ENCODE measurements at regions not wholly inside any gene's neighbourhood (a gene's known extent, or its start where the extent isn't known, plus 50 kb on each side); places are given as distances from the start of the nearest gene placed in this dataset.
"Not testable (repeated sequence)": the region's sequence is repeated elsewhere in the genome, so short reads cannot be mapped to it uniquely, and the experiment has no call there.

DNA sequence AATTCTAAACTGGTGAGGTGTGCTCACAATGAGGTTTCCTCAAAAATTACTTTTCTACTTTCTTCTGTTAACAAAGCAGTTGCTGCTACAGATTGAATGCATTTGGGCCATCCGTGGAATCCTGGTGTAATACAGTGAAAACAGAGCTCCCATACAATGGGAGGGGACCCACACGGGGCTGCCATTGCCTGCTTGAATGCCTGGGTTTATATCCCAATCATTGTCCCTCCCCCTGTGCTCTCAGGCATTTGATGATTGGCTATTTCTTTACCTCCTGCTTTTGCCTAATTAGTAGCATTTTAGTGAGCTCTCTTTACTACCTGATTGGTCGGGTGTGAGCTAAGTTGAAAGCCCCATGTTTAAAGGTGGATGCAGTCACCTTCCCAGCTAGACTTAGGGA, 52.9 kb upstream of the CSF1 start:
- not testable (repeated sequence) for H3K4me2 ChIP-seq (ENCODE audit: low read length); H4K5ac ChIP-seq (ENCODE audit: low read length); H2BK120ac ChIP-seq (ENCODE audit: low read depth, low read length); H4K8ac ChIP-seq (ENCODE audit: low read depth, low read length); H3K23ac ChIP-seq (ENCODE audit: low read length); H3K4me3 ChIP-seq (ENCODE audit: low read length); H2AK5ac ChIP-seq (ENCODE audit: low read length); H3K27me3 ChIP-seq (ENCODE audit: insufficient read depth, low read length, poor library complexity); H2BK15ac ChIP-seq (replicated peaks; ENCODE audit: low read depth); H3K4me1 ChIP-seq (ENCODE audit: control insufficient read depth, low read depth, low read length); H3K9ac ChIP-seq (ENCODE audit: low read length); H3K79me1 ChIP-seq (ENCODE audit: low read length); H2BK5ac ChIP-seq (ENCODE audit: low read length); H3K36me3 ChIP-seq (ENCODE audit: control insufficient read depth, insufficient read depth, low read length); H3K79me2 ChIP-seq (ENCODE audit: control insufficient read depth, insufficient read depth, low read length); H3K4ac ChIP-seq (ENCODE audit: low read depth, low read length); H3K56ac ChIP-seq (ENCODE audit: low read length)
- Histone ChIP-seq H3K18ac (ENCODE audit: low read length) (peak overlapping the region; percentile 87), H3K27ac (ENCODE audit: low read depth, low read length) (peak overlapping the region; percentile 51)
- WGBS (ENCODE audit: extremely low coverage, insufficient coverage, low lambda C conversion rate), result no CpG with 5 or more reads among the region's 3 CpGs
- DNase-seq, result peak; percentile 79

DNA sequence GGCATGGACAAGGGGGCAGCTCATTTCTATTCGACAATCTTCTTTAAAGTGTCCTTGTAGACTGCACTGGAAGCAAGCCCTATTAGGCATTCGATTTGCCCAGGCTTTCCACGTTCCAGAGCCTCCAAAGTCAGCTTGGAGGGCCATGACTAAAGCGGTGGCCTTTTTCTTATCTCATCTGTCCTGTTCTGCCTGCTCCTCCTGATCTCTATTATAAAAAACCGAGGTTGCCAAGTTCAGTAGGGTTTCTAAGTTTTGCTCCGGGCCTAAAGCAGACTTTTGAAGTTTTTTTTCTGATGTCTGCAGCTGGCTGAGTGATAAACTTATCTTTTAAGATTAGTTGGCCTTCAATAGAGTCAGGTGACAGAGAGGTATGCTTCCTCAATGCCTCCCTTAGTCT, 54.7 kb upstream of the CSF1 start:
- not testable (repeated sequence) for H3K56ac ChIP-seq (ENCODE audit: low read length); H3K79me1 ChIP-seq (ENCODE audit: low read length); H3K23ac ChIP-seq (ENCODE audit: low read length); H2BK5ac ChIP-seq (ENCODE audit: low read length); H2AK5ac ChIP-seq (ENCODE audit: low read length); H4K8ac ChIP-seq (ENCODE audit: low read depth, low read length); H3K27ac ChIP-seq (ENCODE audit: low read depth, low read length); H3K18ac ChIP-seq (ENCODE audit: low read length); H4K5ac ChIP-seq (ENCODE audit: low read length); H3K4me2 ChIP-seq (ENCODE audit: low read length); H3K4me3 ChIP-seq (ENCODE audit: low read length); H2BK15ac ChIP-seq (replicated peaks; ENCODE audit: low read depth); H3K4ac ChIP-seq (ENCODE audit: low read depth, low read length); H3K9ac ChIP-seq (ENCODE audit: low read length); H2BK120ac ChIP-seq (ENCODE audit: low read depth, low read length); H3K36me3 ChIP-seq (ENCODE audit: control insufficient read depth, insufficient read depth, low read length); H3K79me2 ChIP-seq (ENCODE audit: control insufficient read depth, insufficient read depth, low read length); H3K4me1 ChIP-seq (ENCODE audit: control insufficient read depth, low read depth, low read length); DNase-seq; H3K27me3 ChIP-seq (ENCODE audit: insufficient read depth, low read length, poor library complexity)
- no CpG with 5 or more reads among the region's 6 CpGs for WGBS (ENCODE audit: extremely low coverage, insufficient coverage, low lambda C conversion rate)

DNA sequence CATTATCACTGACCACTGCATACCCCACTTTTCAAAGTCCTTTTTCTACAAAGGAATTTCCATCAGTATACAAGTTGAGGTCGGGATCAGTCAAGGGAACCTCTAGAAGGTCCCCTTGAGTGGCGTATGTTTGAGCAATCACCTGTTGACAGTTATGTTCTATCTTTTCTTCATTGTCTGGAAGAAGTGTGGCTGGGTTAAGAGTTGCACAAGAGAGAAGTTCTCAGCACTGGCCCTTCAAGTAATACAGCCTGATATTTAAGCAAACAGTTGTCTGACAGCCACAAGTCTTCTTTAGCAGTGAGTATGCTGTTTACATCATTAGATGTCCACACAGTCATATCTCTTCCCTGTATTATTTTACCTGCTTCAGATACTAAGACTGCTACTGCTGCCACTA, 56.7 kb upstream of the CSF1 start:
- WGBS (ENCODE audit: extremely low coverage, insufficient coverage, low lambda C conversion rate), result no CpG with 5 or more reads among the region's 2 CpGs
- not testable (repeated sequence) for H3K56ac ChIP-seq (ENCODE audit: low read length); H2AK5ac ChIP-seq (ENCODE audit: low read length); H3K4me2 ChIP-seq (ENCODE audit: low read length); H2BK5ac ChIP-seq (ENCODE audit: low read length); H3K18ac ChIP-seq (ENCODE audit: low read length); H3K4ac ChIP-seq (ENCODE audit: low read depth, low read length); H3K23ac ChIP-seq (ENCODE audit: low read length); H3K27ac ChIP-seq (ENCODE audit: low read depth, low read length); H3K79me1 ChIP-seq (ENCODE audit: low read length); H2BK120ac ChIP-seq (ENCODE audit: low read depth, low read length); H3K79me2 ChIP-seq (ENCODE audit: control insufficient read depth, insufficient read depth, low read length); H3K4me3 ChIP-seq (ENCODE audit: low read length); H4K8ac ChIP-seq (ENCODE audit: low read depth, low read length); H3K9ac ChIP-seq (ENCODE audit: low read length); DNase-seq; H3K27me3 ChIP-seq (ENCODE audit: insufficient read depth, low read length, poor library complexity); H4K5ac ChIP-seq (ENCODE audit: low read length); H3K36me3 ChIP-seq (ENCODE audit: control insufficient read depth, insufficient read depth, low read length); H3K4me1 ChIP-seq (ENCODE audit: control insufficient read depth, low read depth, low read length); H2BK15ac ChIP-seq (replicated peaks; ENCODE audit: low read depth)

DNA sequence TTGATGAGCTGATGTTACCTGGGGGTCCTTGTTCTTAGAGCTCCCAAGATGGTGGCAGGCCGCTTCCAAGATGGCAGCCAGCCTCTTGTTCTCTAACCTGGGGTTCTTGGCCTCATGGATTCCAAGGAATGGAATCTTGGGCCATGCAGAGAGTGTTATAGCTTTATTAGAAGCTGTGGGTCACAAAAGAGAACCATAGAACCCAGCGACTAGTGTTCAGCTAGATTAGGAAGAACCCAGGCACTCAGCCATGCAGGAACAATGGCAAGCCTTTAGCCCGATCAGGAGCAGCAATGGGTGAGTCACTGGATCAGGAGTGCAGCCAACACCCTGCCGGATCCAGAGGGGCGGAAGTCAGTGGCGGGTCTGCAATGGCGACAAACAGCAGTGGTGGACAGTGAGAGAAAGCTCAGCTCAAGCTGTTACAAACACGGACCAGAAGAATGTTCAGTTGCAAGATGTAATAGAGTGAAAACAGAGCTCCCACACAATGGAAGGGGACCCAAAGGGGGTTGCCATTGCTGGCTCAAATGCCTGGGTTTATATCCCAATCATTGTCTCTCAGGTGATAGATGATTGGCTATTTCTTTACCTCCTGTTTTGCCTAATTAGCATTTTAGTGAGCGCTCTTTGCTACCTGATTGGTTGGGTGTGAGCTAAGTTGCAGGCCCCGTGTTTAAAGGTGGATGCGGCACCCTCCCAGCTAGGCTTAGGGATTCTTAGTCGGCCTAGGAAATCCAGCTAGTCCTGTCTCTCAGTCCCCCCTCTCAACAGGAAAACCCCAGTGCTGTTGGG, 58.2 kb upstream of the CSF1 start:
- not testable (repeated sequence) for H2BK15ac ChIP-seq (replicated peaks; ENCODE audit: low read depth); H3K27me3 ChIP-seq (ENCODE audit: insufficient read depth, low read length, poor library complexity); H3K27ac ChIP-seq (ENCODE audit: low read depth, low read length); H3K9ac ChIP-seq (ENCODE audit: low read length); H2AK5ac ChIP-seq (ENCODE audit: low read length); H4K5ac ChIP-seq (ENCODE audit: low read length); H3K4me2 ChIP-seq (ENCODE audit: low read length); H3K4me3 ChIP-seq (ENCODE audit: low read length); H3K18ac ChIP-seq (ENCODE audit: low read length); H3K23ac ChIP-seq (ENCODE audit: low read length); H3K4ac ChIP-seq (ENCODE audit: low read depth, low read length); H2BK5ac ChIP-seq (ENCODE audit: low read length); H3K4me1 ChIP-seq (ENCODE audit: control insufficient read depth, low read depth, low read length); H3K56ac ChIP-seq (ENCODE audit: low read length); H3K79me1 ChIP-seq (ENCODE audit: low read length); DNase-seq; H3K36me3 ChIP-seq (ENCODE audit: control insufficient read depth, insufficient read depth, low read length); H2BK120ac ChIP-seq (ENCODE audit: low read depth, low read length); H4K8ac ChIP-seq (ENCODE audit: low read depth, low read length); H3K79me2 ChIP-seq (ENCODE audit: control insufficient read depth, insufficient read depth, low read length)
- WGBS (ENCODE audit: extremely low coverage, insufficient coverage, low lambda C conversion rate), result no CpG with 5 or more reads among the region's 12 CpGs

DNA sequence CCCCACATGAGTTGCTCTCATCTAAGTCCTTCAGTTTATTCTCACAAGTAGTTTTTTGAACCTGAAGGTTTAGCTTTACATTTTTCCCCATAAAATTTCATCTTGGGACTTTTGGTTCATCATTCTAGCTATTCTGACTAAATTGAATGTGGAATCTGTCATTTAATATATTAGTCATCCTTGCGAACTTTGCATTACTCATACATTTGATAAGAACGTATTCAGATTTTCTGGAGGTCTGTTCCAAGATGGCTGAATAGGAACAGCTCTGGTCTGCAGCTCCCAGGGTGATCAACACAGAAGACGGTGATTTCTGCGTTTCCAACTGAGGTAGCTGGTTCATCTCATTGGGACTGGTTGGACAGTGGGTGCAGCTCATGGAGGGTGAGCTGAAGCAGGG, 59.8 kb upstream of the CSF1 start:
- no peaks in the 10 kb centered on the region for H3K27me3 ChIP-seq (ENCODE audit: insufficient read depth, low read length, poor library complexity)
- no peak overlapping the region for H4K5ac ChIP-seq (ENCODE audit: low read length)
- no peak overlapping the region for H3K9ac ChIP-seq (ENCODE audit: low read length)
- no peaks in the 10 kb centered on the region for H3K36me3 ChIP-seq (ENCODE audit: control insufficient read depth, insufficient read depth, low read length)
- H3K4ac ChIP-seq (ENCODE audit: low read depth, low read length), result no peak overlapping the region
- no peaks in the 10 kb centered on the region for H3K79me1 ChIP-seq (ENCODE audit: low read length)
- H3K23ac ChIP-seq (ENCODE audit: low read length), result no peak overlapping the region
- no peak overlapping the region for H2BK15ac ChIP-seq (replicated peaks; ENCODE audit: low read depth)
- H2AK5ac ChIP-seq (ENCODE audit: low read length), result no peak overlapping the region
- no peaks in the 10 kb centered on the region for H3K79me2 ChIP-seq (ENCODE audit: control insufficient read depth, insufficient read depth, low read length)
- no peak overlapping the region for H3K18ac ChIP-seq (ENCODE audit: low read length)
- H2BK120ac ChIP-seq (ENCODE audit: low read depth, low read length), result no peak overlapping the region
- DNase-seq, result no peak
- H2BK5ac ChIP-seq (ENCODE audit: low read length), result no peak overlapping the region
- no peak overlapping the region for H3K27ac ChIP-seq (ENCODE audit: low read depth, low read length)
- no peak overlapping the region for H3K4me2 ChIP-seq (ENCODE audit: low read length)
- no CpG with 5 or more reads among the region's 4 CpGs for WGBS (ENCODE audit: extremely low coverage, insufficient coverage, low lambda C conversion rate)
- H4K8ac ChIP-seq (ENCODE audit: low read depth, low read length), result no peak overlapping the region
- H3K4me1 ChIP-seq (ENCODE audit: control insufficient read depth, low read depth, low read length), result no peaks in the 10 kb centered on the region
- H3K56ac ChIP-seq (ENCODE audit: low read length), result no peak overlapping the region
- no peak overlapping the region for H3K4me3 ChIP-seq (ENCODE audit: low read length)

DNA sequence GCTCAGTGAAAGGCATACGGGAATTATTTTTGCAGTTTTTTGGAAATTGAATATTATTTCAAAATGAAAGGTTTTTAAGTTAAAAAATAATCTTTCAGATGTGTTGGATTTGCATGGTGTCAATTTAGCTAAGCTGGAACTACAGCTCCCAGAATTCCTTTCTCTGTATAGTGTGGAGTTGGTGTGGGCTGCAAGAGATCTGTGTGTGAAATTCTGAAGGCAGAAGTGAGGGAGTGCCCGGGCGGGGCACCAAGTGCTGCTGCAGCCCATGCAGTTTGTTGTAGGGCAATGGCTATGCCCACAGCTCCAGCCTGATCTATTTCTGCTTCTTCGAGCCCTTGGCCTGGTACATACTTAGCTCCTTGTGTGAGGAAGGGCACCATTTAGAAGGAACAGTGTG, 60.5 kb upstream of the CSF1 start:
- no peaks in the 10 kb centered on the region for H3K36me3 ChIP-seq (ENCODE audit: control insufficient read depth, insufficient read depth, low read length)
- H3K79me1 ChIP-seq (ENCODE audit: low read length), result no peaks in the 10 kb centered on the region
- no peak overlapping the region for H3K23ac ChIP-seq (ENCODE audit: low read length)
- no peaks in the 10 kb centered on the region for H3K79me2 ChIP-seq (ENCODE audit: control insufficient read depth, insufficient read depth, low read length)
- no peak overlapping the region for H3K9ac ChIP-seq (ENCODE audit: low read length)
- no peak overlapping the region for H2BK5ac ChIP-seq (ENCODE audit: low read length)
- no peaks in the 10 kb centered on the region for H3K4me1 ChIP-seq (ENCODE audit: control insufficient read depth, low read depth, low read length)
- no peak overlapping the region for H3K18ac ChIP-seq (ENCODE audit: low read length)
- no peak overlapping the region for H2AK5ac ChIP-seq (ENCODE audit: low read length)
- H3K4me3 ChIP-seq (ENCODE audit: low read length), result no peak overlapping the region
- DNase-seq, result no peak
- no peak overlapping the region for H2BK15ac ChIP-seq (replicated peaks; ENCODE audit: low read depth)
- H3K27ac ChIP-seq (ENCODE audit: low read depth, low read length), result no peak overlapping the region
- H2BK120ac ChIP-seq (ENCODE audit: low read depth, low read length), result no peak overlapping the region
- H3K4me2 ChIP-seq (ENCODE audit: low read length), result no peak overlapping the region
- no peaks in the 10 kb centered on the region for H3K27me3 ChIP-seq (ENCODE audit: insufficient read depth, low read length, poor library complexity)
- no peak overlapping the region for H3K4ac ChIP-seq (ENCODE audit: low read depth, low read length)
- H3K56ac ChIP-seq (ENCODE audit: low read length), result no peak overlapping the region
- no peak overlapping the region for H4K5ac ChIP-seq (ENCODE audit: low read length)
- H4K8ac ChIP-seq (ENCODE audit: low read depth, low read length), result no peak overlapping the region
- WGBS (ENCODE audit: extremely low coverage, insufficient coverage, low lambda C conversion rate), result 100% methylated on average over 1 of the region's 4 CpGs
